Endothelial cell of umbilical vein (primary cell): ENCODE measurements at regions not wholly inside any gene's neighbourhood (a gene's known extent, or its start where the extent isn't known, plus 50 kb on each side); places are given as distances from the start of the nearest gene placed in this dataset.
"Not testable (repeated sequence)": the region's sequence is repeated elsewhere in the genome, so short reads cannot be mapped to it uniquely, and the experiment has no call there.

Experiments
- BruUV-seq: library from RNA; stranded (reverse); fragments of 400-500 nt; replicated peaks from 2 replicates; lab custom pipeline; 2021; lab: Mats Ljungman, UMichigan
- CTCF ChIA-PET: fragments of 300-600, 350-600 bp; sonication (Branson Sonifier 250); formaldehyde crosslinking; loops from one replicate; lab custom pipeline; 2021; ENCODE audit warnings: antibody characterized with exemption, inconsistent platforms; lab: Charles Lee
- POLR2A ChIA-PET: fragments of 300-600, 350-600 bp; sonication (Branson Sonifier 250); formaldehyde crosslinking; loops from one replicate; lab custom pipeline; 2021; ENCODE audit warnings: antibody characterized with exemption, inconsistent platforms; lab: Charles Lee
- DNase-seq: peaks from one replicate; pipeline ENCODE4 v3.0.0-alpha.2; 2011; ENCODE audit warnings: low read depth, low spot score
- FAIRE-seq: peaks from 2 replicates; lab custom pipeline; 2011; peaks lifted over from hg19 to GRCh38; lab: Jason Lieb, UNC
- H2AFZ ChIP-seq: 2 replicates; pipeline ENCODE4 v1.6.0; 2012; ENCODE audit warnings: low read depth, low read length, control low read depth, inconsistent platforms
- H3K27ac ChIP-seq: 2 replicates; pipeline ENCODE4 v1.5.1; 2011; ENCODE audit warnings: low read depth, mild to moderate bottlenecking, control low read depth, low read length, moderate library complexity; ENCODE audit not compliant: insufficient read depth
- H3K27me3 ChIP-seq, 2 experiments: 2 replicates each; pipeline versions ENCODE4 v1.6.0 to v1.6.1; 2011; ENCODE audit warnings: low read length in 2 of 2, mixed read lengths in 1 of 2; ENCODE audit not compliant: control insufficient read depth in 2 of 2, insufficient read depth in 2 of 2
- H3K36me3 ChIP-seq, 2 experiments: 2 replicates in 1 of 2; 3 replicates in 1 of 2; pipeline ENCODE4 v1.5.1; 2011; ENCODE audit warnings: low read length in 2 of 2, mild to moderate bottlenecking in 1 of 2, moderate library complexity in 1 of 2; ENCODE audit not compliant: control insufficient read depth in 2 of 2, insufficient read depth in 2 of 2; ENCODE audit errors: extremely low read depth in 1 of 2
- H3K4me1 ChIP-seq: 3 replicates; pipeline ENCODE4 v1.5.1; 2011; ENCODE audit warnings: mild to moderate bottlenecking, low read length; ENCODE audit not compliant: control insufficient read depth, insufficient read depth; ENCODE audit errors: extremely low read depth
- H3K4me2 ChIP-seq: 2 replicates; pipeline ENCODE4 v1.6.1; 2011; ENCODE audit warnings: low read length, control low read depth, mixed read lengths; ENCODE audit not compliant: insufficient read depth
- H3K4me3 ChIP-seq, 3 experiments: fragments of 200-600 bp in 1 of 3; sonication (generic), shearing (Covaris generic) in 1 of 3; replicated peaks in 1 of 3; 2 replicates each; pipeline ENCODE4 v1.5.1; 2011 to 2016; ENCODE audit warnings: control low read depth in 3 of 3, low read length in 3 of 3, mild to moderate bottlenecking in 2 of 3, inconsistent platforms in 1 of 3, low read depth in 1 of 3, moderate library complexity in 1 of 3; ENCODE audit not compliant: insufficient read depth in 1 of 3
- H3K79me2 ChIP-seq: 2 replicates; pipeline ENCODE4 v1.6.0; 2012; ENCODE audit warnings: low read length, inconsistent platforms; ENCODE audit not compliant: control insufficient read depth, insufficient read depth
- H3K9ac ChIP-seq: replicated peaks from 2 replicates; pipeline ENCODE3; 2011; ENCODE audit warnings: low read length, control low read depth; ENCODE audit not compliant: insufficient read depth; ENCODE audit errors: extremely low read depth
- H3K9me1 ChIP-seq: replicated peaks from 3 replicates; pipeline ENCODE4 v1.6.0; 2011; ENCODE audit warnings: mild to moderate bottlenecking, low read length; ENCODE audit not compliant: control insufficient read depth, insufficient read depth; ENCODE audit errors: extremely low read depth
- H3K9me3 ChIP-seq: replicated peaks from 2 replicates; pipeline ENCODE4 v1.5.1; 2012; ENCODE audit warnings: low read length, inconsistent platforms; ENCODE audit not compliant: control insufficient read depth, insufficient read depth
- H4K20me1 ChIP-seq: replicated peaks from 2 replicates; pipeline ENCODE3; 2011; ENCODE audit warnings: mild to moderate bottlenecking, low read length; ENCODE audit not compliant: control insufficient read depth, insufficient read depth; ENCODE audit errors: extremely low read depth
- CTCF ChIP-seq, 2 donors: IDR thresholded peaks; 1 replicate in 1 of 2; 2 replicates in 1 of 2; pipeline ENCODE4 v1.5.1; 2011; ENCODE audit warnings: low read length in 2 of 2, mild to moderate bottlenecking in 2 of 2, moderate library complexity in 2 of 2, control low read depth in 1 of 2, inconsistent platforms in 1 of 2, low read depth in 1 of 2; ENCODE audit not compliant: insufficient read depth in 1 of 2; ENCODE audit errors: extremely low read depth in 1 of 2
- EZH2 ChIP-seq: IDR thresholded peaks from 2 replicates; pipeline ENCODE4 v1.6.1; 2012; ENCODE audit warnings: borderline replicate concordance, low read depth, mild to moderate bottlenecking, moderate library complexity, low read length, inconsistent platforms; ENCODE audit not compliant: severe bottlenecking
- FOS ChIP-seq: IDR thresholded peaks from 2 replicates; pipeline ENCODE4 v1.6.1; 2011; ENCODE audit warnings: mild to moderate bottlenecking, low read length, moderate library complexity, borderline replicate concordance; ENCODE audit not compliant: insufficient read depth
- GATA2 ChIP-seq: IDR thresholded peaks from 2 replicates; pipeline ENCODE4 v1.7.0; 2011; ENCODE audit warnings: low read depth, mild to moderate bottlenecking, moderate library complexity, mixed read lengths, low read length; ENCODE audit not compliant: insufficient read length, insufficient read depth
- JUN ChIP-seq: IDR thresholded peaks from 2 replicates; pipeline ENCODE4 v1.6.1; 2011; ENCODE audit warnings: borderline replicate concordance, low read depth; ENCODE audit not compliant: insufficient read length, insufficient read depth
- MAX ChIP-seq: IDR thresholded peaks from 2 replicates; pipeline ENCODE4 v1.6.1; 2011; ENCODE audit not compliant: insufficient read depth, insufficient read length
- MYC ChIP-seq: IDR thresholded peaks from one replicate; pipeline ENCODE4 v1.6.1; 2011; ENCODE audit warnings: mild to moderate bottlenecking, low read depth, low read length
- POLR2A ChIP-seq: IDR thresholded peaks from 2 replicates; pipeline ENCODE4 v1.6.1; 2012; ENCODE audit warnings: low read depth, mild to moderate bottlenecking, control low read depth, low read length
- POLR2AphosphoS5 ChIP-seq: IDR thresholded peaks from 2 replicates; pipeline ENCODE4 v1.6.1; 2012; ENCODE audit warnings: low read depth, mild to moderate bottlenecking, control low read depth, low read length, moderate library complexity; ENCODE audit not compliant: insufficient read depth
- dilution Hi-C: fragments of 300-500 bp; cut with MboI; formaldehyde crosslinking; loops from one replicate; pipeline ENCODE4 v1.15.0; 2019; ENCODE audit warnings: low sequenced_read_pairs; ENCODE audit not compliant: extremely low pct_ligation_motif_present
- intact Hi-C: fragments of 100-400 bp; cut with micrococcal nuclease; formaldehyde crosslinking; loops from one replicate; pipeline ENCODE4 v1.10.0; 2022

DNA sequence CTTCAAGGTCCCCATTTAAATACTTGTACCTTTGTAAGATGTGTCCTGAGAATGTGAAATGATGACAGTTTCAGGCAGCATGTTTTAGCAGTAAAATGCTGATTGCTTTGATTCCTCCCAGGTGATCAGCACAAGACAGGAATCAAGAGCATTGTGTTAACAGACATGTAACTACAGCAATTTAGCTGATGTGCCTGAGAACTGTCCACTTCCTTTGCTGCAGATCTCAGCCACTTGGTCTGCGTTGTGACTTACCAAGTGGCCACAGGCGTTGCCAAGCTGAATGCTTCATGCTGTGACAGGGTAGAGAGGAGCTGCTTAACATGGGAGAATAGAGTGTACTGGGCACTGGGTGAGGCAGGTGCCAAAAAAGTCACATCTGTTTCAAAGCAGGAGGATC, 767.0 kb upstream of the POU3F2 start:
- Histone ChIP-seq H3K4me1 (no peaks in the 10 kb centered on the region), H3K4me2 (no peak overlapping the region), H3K27ac (no peak overlapping the region), H3K4me3 (no peak overlapping the region), H3K9ac (no peak overlapping the region), H3K27me3 (no peaks in the 10 kb centered on the region), H2AFZ (no peak overlapping the region), H3K9me1 (no peaks in the 10 kb centered on the region), H4K20me1 (no peaks in the 10 kb centered on the region), H3K36me3 (no peaks in the 10 kb centered on the region), H3K79me2 (no peaks in the 10 kb centered on the region), H3K9me3 (peaks cover 2% of the 10 kb centered on the region)
- dilution Hi-C loops: no loop called here
- intact Hi-C loops: no loop called here
- TF ChIP-seq FOS (no peak), CTCF (IDR thresholded peaks at IDR 0.05; ENCODE audit: extremely low read depth in 1 of 2, insufficient read depth in 1 of 2, low read depth in 1 of 2, low read length in 2 of 2) (no peak), POLR2A (no peak), POLR2AphosphoS5 (no peak), JUN (no peak), MYC (no peak), EZH2 (no peak), MAX (no peak), GATA2 (no peak)
- no TSS peak for BruUV-seq
- no peak for FAIRE-seq
- POLR2A ChIA-PET: no interaction called here
- DNase-seq: no peak
- CTCF ChIA-PET: no interaction called here

GRCh38 chr6:98088537-98088936, 745.8 kb upstream of the POU3F2 start:
- POLR2A ChIA-PET, H3K79me2 ChIP-seq, H3K4me2 ChIP-seq, H4K20me1 ChIP-seq, H2AFZ ChIP-seq, H3K27me3 ChIP-seq, H3K4me1 ChIP-seq, H3K9me3 ChIP-seq, dilution Hi-C loops, DNase-seq, H3K9me1 ChIP-seq, intact Hi-C loops, H3K4me3 ChIP-seq, H3K27ac ChIP-seq, H3K36me3 ChIP-seq, FAIRE-seq, BruUV-seq, H3K9ac ChIP-seq, CTCF ChIA-PET: not testable (repeated sequence)
